ENCODE measurements at regions not wholly inside any gene's neighbourhood (a gene's known extent, or its start where the extent isn't known, plus 50 kb on each side); places are given as distances from the start of the nearest gene placed in this dataset.
"Not testable (repeated sequence)": the region's sequence is repeated elsewhere in the genome, so short reads cannot be mapped to it uniquely, and the experiment has no call there.

- DNase-seq = no peak
These were observed 52.9 kb upstream of the HDDC2 start for GRCh38 chr6:125354649-125355048.

GRCh38 chr6:125356884-125357283 lies 55.1 kb upstream of the HDDC2 start:
- no peak for DNase-seq

GRCh38 chr6:125357515-125358256 lies 55.9 kb upstream of the HDDC2 start:
- DNase-seq = no peak

- no peak for DNase-seq
These were observed 57.1 kb upstream of the HDDC2 start for GRCh38 chr6:125358898-125359297.

GRCh38 chr6:125361868-125362267 lies 60.1 kb upstream of the HDDC2 start:
- no peak for DNase-seq

GRCh38 chr6:125363039-125363823 lies 61.5 kb upstream of the HDDC2 start:
- peak; percentile 89 for DNase-seq

- DNase-seq = no peak
These were observed 62.0 kb upstream of the HDDC2 start for GRCh38 chr6:125363824-125364165.

- no peak for DNase-seq
These were observed 63.5 kb upstream of the HDDC2 start for GRCh38 chr6:125365230-125365629.

- DNase-seq = no peak
These were observed 65.4 kb upstream of the HDDC2 start for GRCh38 chr6:125367036-125367782.

GRCh38 chr6:125370343-125370742 lies 68.6 kb upstream of the HDDC2 start:
- no peak for DNase-seq

- DNase-seq = no peak
These were observed 73.2 kb upstream of the HDDC2 start for GRCh38 chr6:125375013-125375412.

- DNase-seq = no peak
These were observed 74.1 kb upstream of the HDDC2 start for GRCh38 chr6:125375821-125376220.

- peak; percentile 19 for DNase-seq
These were observed 75.9 kb upstream of the HDDC2 start for GRCh38 chr6:125377621-125378020.

GRCh38 chr6:125379174-125379573 lies 77.4 kb upstream of the HDDC2 start:
- DNase-seq = no peak

- no peak for DNase-seq
These were observed 78.7 kb upstream of the HDDC2 start for GRCh38 chr6:125380474-125380873.

GRCh38 chr6:125386337-125386736 lies 84.6 kb upstream of the HDDC2 start:
- not testable (repeated sequence) for DNase-seq

- no peak for DNase-seq
These were observed 90.9 kb upstream of the HDDC2 start for GRCh38 chr6:125392682-125393081.

- no peak for DNase-seq
These were observed 91.7 kb upstream of the HDDC2 start for GRCh38 chr6:125393449-125393858.

GRCh38 chr6:125406741-125407140 lies 105.0 kb upstream of the HDDC2 start:
- no peak for DNase-seq

GRCh38 chr6:125414507-125414906 lies 112.7 kb upstream of the HDDC2 start:
- no peak for DNase-seq

- no peak for DNase-seq
These were observed 114.1 kb upstream of the HDDC2 start for GRCh38 chr6:125415913-125416312.

GRCh38 chr6:125421836-125422235 lies 120.1 kb upstream of the HDDC2 start:
- peak; percentile 34 for DNase-seq

- no peak for DNase-seq
These were observed 121.3 kb upstream of the HDDC2 start for GRCh38 chr6:125423047-125423446.
